ENCODE measurements at regions not wholly inside any gene's neighbourhood (a gene's known extent, or its start where the extent isn't known, plus 50 kb on each side); places are given as distances from the start of the nearest gene placed in this dataset.

DNA sequence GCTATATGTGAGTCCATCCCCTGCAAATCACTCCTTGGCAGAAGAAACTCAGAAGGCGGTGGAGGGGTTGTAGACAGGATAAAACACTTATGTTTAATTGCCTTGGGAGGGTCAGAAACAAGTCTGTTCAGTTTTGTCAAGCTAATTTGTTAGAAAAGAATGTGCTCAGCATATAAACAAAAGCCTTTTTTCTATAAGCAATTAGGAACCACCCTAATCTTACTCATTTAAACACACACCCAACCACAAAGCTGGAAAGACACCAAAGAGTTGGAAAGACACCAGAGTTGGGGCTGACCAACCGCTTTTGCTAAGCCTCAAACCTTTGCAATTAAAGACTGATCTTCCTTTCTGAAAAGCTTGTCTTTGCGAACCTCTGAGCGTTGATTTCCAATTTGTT is 439.2 kb upstream of the ERCC4 start:
- no peaks in the 10 kb centered on the region for H3K27me3 ChIP-seq (ENCODE audit: insufficient read depth, low read length)
- no peaks in the 10 kb centered on the region; the same call in 1 of the 2 replicates for H3K27me3 Mint-ChIP-seq (ENCODE audit: low read depth)
- no CpG with 5 or more reads among the region's 4 CpGs for WGBS (ENCODE audit: extremely low coverage, insufficient read length, low lambda C conversion rate)

More for the DNA sequence above, 439.2 kb upstream of the ERCC4 start:
- no peak overlapping the region for H3K14ac ChIP-seq (ENCODE audit: insufficient read depth, low read length)
- Mint-ChIP-seq H3K36me3 (ENCODE audit: insufficient read depth in 1 of 3, low read depth in 3 of 3) (peaks cover 5 to 12% (median 8%) of the 10 kb centered on the region in 3 experiments), H3K9me3 (peaks cover 6 to 8% of the 10 kb centered on the region in 2 experiments), H3K4me3 (no peak overlapping the region), H3K27ac (no peak overlapping the region), H3K4me1 (peaks cover 0 to 7% of the 10 kb centered on the region in 2 experiments; a peak in 1 of 4 replicates)
- no peak overlapping the region for H2BK15ac ChIP-seq (ENCODE audit: low read depth, low read length)
- H3K79me1 ChIP-seq (ENCODE audit: insufficient read depth, low read depth, low read length, poor library complexity, severe bottlenecking) = no peaks in the 10 kb centered on the region
- no peak overlapping the region for H2BK12ac ChIP-seq (ENCODE audit: insufficient read length, low read depth, low read length)
- no peak overlapping the region for H3K9ac ChIP-seq (ENCODE audit: extremely low read depth, insufficient read length, low read length)
- H3K27ac ChIP-seq (ENCODE audit: insufficient read length, low read depth, low read length) = no peak overlapping the region
- TF ChIP-seq, protein P1, sequence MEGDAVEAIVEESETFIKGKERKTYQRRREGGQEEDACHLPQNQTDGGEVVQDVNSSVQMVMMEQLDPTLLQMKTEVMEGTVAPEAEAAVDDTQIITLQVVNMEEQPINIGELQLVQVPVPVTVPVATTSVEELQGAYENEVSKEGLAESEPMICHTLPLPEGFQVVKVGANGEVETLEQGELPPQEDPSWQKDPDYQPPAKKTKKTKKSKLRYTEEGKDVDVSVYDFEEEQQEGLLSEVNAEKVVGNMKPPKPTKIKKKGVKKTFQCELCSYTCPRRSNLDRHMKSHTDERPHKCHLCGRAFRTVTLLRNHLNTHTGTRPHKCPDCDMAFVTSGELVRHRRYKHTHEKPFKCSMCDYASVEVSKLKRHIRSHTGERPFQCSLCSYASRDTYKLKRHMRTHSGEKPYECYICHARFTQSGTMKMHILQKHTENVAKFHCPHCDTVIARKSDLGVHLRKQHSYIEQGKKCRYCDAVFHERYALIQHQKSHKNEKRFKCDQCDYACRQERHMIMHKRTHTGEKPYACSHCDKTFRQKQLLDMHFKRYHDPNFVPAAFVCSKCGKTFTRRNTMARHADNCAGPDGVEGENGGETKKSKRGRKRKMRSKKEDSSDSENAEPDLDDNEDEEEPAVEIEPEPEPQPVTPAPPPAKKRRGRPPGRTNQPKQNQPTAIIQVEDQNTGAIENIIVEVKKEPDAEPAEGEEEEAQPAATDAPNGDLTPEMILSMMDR (conservative IDR thresholded peaks at IDR 0.05) = no peak
- no peak for DNase-seq
- no peaks in the 10 kb centered on the region for H3K9me3 ChIP-seq (ENCODE audit: control insufficient read depth, low read depth, low read length)
- no peaks in the 10 kb centered on the region for H3K4me1 ChIP-seq (ENCODE audit: insufficient read depth, low read length)
- no peak overlapping the region for H3T11ph ChIP-seq (ENCODE audit: low read length)
- no peak overlapping the region for H3K23ac ChIP-seq (ENCODE audit: insufficient read length, low read depth, low read length)
- H3K79me2 ChIP-seq (ENCODE audit: insufficient read depth, low read length) = no peaks in the 10 kb centered on the region
- no peak overlapping the region for H4K8ac ChIP-seq (replicated peaks; ENCODE audit: insufficient read length, low read depth, low read length)
- no peak overlapping the region for H4K5ac ChIP-seq (ENCODE audit: insufficient read length, low read depth, low read length)
- no peak overlapping the region for H2BK120ac ChIP-seq (ENCODE audit: low read depth, low read length, poor library complexity, severe bottlenecking)
- H3K4me2 ChIP-seq (ENCODE audit: insufficient read depth, insufficient read length, low read length) = no peak overlapping the region
- H3K18ac ChIP-seq (ENCODE audit: insufficient read length, low read depth, low read length) = no peak overlapping the region
- H2AFZ ChIP-seq (ENCODE audit: low read length) = no peak overlapping the region
- no peak overlapping the region for H2BK20ac ChIP-seq (ENCODE audit: low read depth, low read length, poor library complexity, severe bottlenecking)
- no peak overlapping the region for H2BK5ac ChIP-seq (ENCODE audit: insufficient read length, low read length)
- no peaks in the 10 kb centered on the region for H3K23me2 ChIP-seq (ENCODE audit: insufficient read length, low read depth, low read length, poor library complexity, severe bottlenecking)
- H4K91ac ChIP-seq (ENCODE audit: insufficient read length, low read depth, low read length) = no peak overlapping the region
- H3K4ac ChIP-seq (ENCODE audit: low read depth, low read length) = no peak overlapping the region
- no peaks in the 10 kb centered on the region for H4K20me1 ChIP-seq (ENCODE audit: control insufficient read depth, insufficient read depth, insufficient read length)
- H2AK5ac ChIP-seq (ENCODE audit: insufficient read length, low read length) = no peak overlapping the region
- no peak overlapping the region for H3K56ac ChIP-seq (ENCODE audit: insufficient read length, low read depth, low read length)
